H1 (cell line): ENCODE measurements at regions not wholly inside any gene's neighbourhood (a gene's known extent, or its start where the extent isn't known, plus 50 kb on each side); places are given as distances from the start of the nearest gene placed in this dataset.

ENCODE experiments used
- CTCF ChIA-PET: fragments of 300-600 bp; sonication (Branson Sonifier 250); formaldehyde crosslinking; loops from one replicate; lab custom pipeline; 2021; ENCODE audit not compliant: partially characterized antibody; lab: Charles Lee
- POLR2A ChIA-PET: fragments of 300-600 bp; sonication (Branson Sonifier 250); formaldehyde crosslinking; loops from one replicate; lab custom pipeline; 2021; ENCODE audit warnings: inconsistent platforms; ENCODE audit not compliant: partially characterized antibody; lab: Charles Lee
- DNase-seq, 2 experiments: peaks; one replicate each; pipeline versions ENCODE4 v3.0.0 to v3.0.0-alpha.2; 2010 to 2022; ENCODE audit warnings: low spot score in 2 of 2, low read depth in 1 of 2, mixed read lengths in 1 of 2
- FAIRE-seq: peaks from 2 replicates; lab custom pipeline; 2011; peaks lifted over from hg19 to GRCh38; lab: Jason Lieb, UNC
- H2AFZ ChIP-seq: 2 replicates; pipeline ENCODE4 v1.8.1; 2012; ENCODE audit warnings: low read length, inconsistent platforms
- H2AK5ac ChIP-seq: 2 replicates; pipeline ENCODE4 v1.6.1; 2013; ENCODE audit warnings: low read depth, low read length
- H2BK120ac ChIP-seq: replicated peaks from 2 replicates; pipeline ENCODE3; 2013; ENCODE audit warnings: low read depth, low read length, inconsistent platforms
- H2BK12ac ChIP-seq: 2 replicates; pipeline ENCODE4 v1.6.1; 2013; ENCODE audit warnings: low read depth, low read length
- H2BK15ac ChIP-seq: 2 replicates; pipeline ENCODE4 v1.6.1; 2013; ENCODE audit warnings: low read length
- H2BK20ac ChIP-seq: 2 replicates; pipeline ENCODE4 v1.6.1; 2013; ENCODE audit warnings: low read length
- H2BK5ac ChIP-seq: 2 replicates; pipeline ENCODE4 v1.6.1; 2013; ENCODE audit warnings: low read depth, low read length
- H3K14ac ChIP-seq: 2 replicates; pipeline ENCODE4 v1.6.1; 2013; ENCODE audit warnings: inconsistent platforms; ENCODE audit not compliant: insufficient read length
- H3K18ac ChIP-seq: 2 replicates; pipeline ENCODE4 v1.6.1; 2013; ENCODE audit warnings: low read length; ENCODE audit errors: extremely low read depth
- H3K23ac ChIP-seq: 2 replicates; pipeline ENCODE4 v1.6.1; 2013; ENCODE audit warnings: inconsistent platforms; ENCODE audit not compliant: insufficient read length
- H3K23me2 ChIP-seq: 2 replicates; pipeline ENCODE4 v1.6.1; 2013; ENCODE audit warnings: low read depth, low read length
- H3K27ac ChIP-seq: 2 replicates; pipeline ENCODE4 v1.6.1; 2011; ENCODE audit warnings: low read depth, low read length, inconsistent platforms
- H3K27me3 ChIP-seq, 4 experiments: replicated peaks in 1 of 4; 1 replicate in 1 of 4; 2 replicates in 3 of 4; pipeline versions ENCODE4 v1.6.1 to v1.8.1; 2011 to 2013; ENCODE audit warnings: low read length in 3 of 4, mild to moderate bottlenecking in 3 of 4, inconsistent platforms in 2 of 4, mixed read lengths in 2 of 4, moderate library complexity in 1 of 4; ENCODE audit not compliant: control insufficient read depth in 3 of 4, insufficient read depth in 3 of 4; ENCODE audit errors: extremely low read depth in 1 of 4
- H3K36me3 ChIP-seq, 4 experiments: 2 replicates each; pipeline versions ENCODE4 v1.6.1 to v1.8.1; 2011 to 2013; ENCODE audit warnings: mild to moderate bottlenecking in 4 of 4, low read length in 3 of 4, moderate library complexity in 2 of 4, control low read depth in 1 of 4, inconsistent platforms in 1 of 4; ENCODE audit not compliant: insufficient read depth in 4 of 4, control insufficient read depth in 2 of 4
- H3K4ac ChIP-seq: replicated peaks from 2 replicates; pipeline ENCODE3; 2013; ENCODE audit warnings: low read length, low read depth, mixed read lengths, inconsistent platforms; ENCODE audit not compliant: insufficient read length
- H3K4me1 ChIP-seq, 4 experiments: replicated peaks in 1 of 4; 1 replicate in 1 of 4; 2 replicates in 3 of 4; pipeline versions ENCODE4 v1.6.1 to v1.8.1; 2011 to 2013; ENCODE audit warnings: low read length in 3 of 4, inconsistent platforms in 2 of 4, mixed read lengths in 1 of 4; ENCODE audit not compliant: insufficient read depth in 4 of 4, control insufficient read depth in 3 of 4
- H3K4me2 ChIP-seq, 2 experiments: 2 replicates each; pipeline versions ENCODE4 v1.6.1 to v1.8.1; 2011 to 2013; ENCODE audit warnings: low read depth in 2 of 2, low read length in 2 of 2, control low read depth in 1 of 2, inconsistent platforms in 1 of 2, mild to moderate bottlenecking in 1 of 2; ENCODE audit not compliant: insufficient read depth in 1 of 2
- H3K4me3 ChIP-seq, 4 experiments: fragments of 200-600, 300-600 bp in 1 of 4; sonication (generic), shearing (Covaris generic), sonication (Bioruptor Twin) in 1 of 4; 2 replicates each; pipeline versions ENCODE4 v1.5.1 to v1.8.1; 2011 to 2016; ENCODE audit warnings: low read length in 4 of 4, low read depth in 3 of 4, control low read depth in 2 of 4, inconsistent platforms in 2 of 4, mild to moderate bottlenecking in 2 of 4, mixed read lengths in 1 of 4, moderate library complexity in 1 of 4; ENCODE audit not compliant: insufficient read depth in 2 of 4; ENCODE audit errors: extremely low read depth in 1 of 4
- H3K56ac ChIP-seq: replicated peaks from 2 replicates; pipeline ENCODE3; 2013; ENCODE audit warnings: low read depth, mild to moderate bottlenecking, mixed read lengths, low read length, inconsistent platforms; ENCODE audit not compliant: insufficient read length
- H3K79me1 ChIP-seq: 2 replicates; pipeline ENCODE4 v1.6.1; 2013; ENCODE audit warnings: low read depth, low read length, control low read depth
- H3K79me2 ChIP-seq, 2 experiments: 2 replicates each; pipeline versions ENCODE4 v1.6.1 to v1.8.1; 2012 to 2013; ENCODE audit warnings: low read length in 2 of 2, mild to moderate bottlenecking in 2 of 2, inconsistent platforms in 1 of 2; ENCODE audit not compliant: insufficient read depth in 2 of 2, control insufficient read depth in 1 of 2
- H3K9ac ChIP-seq, 4 experiments: replicated peaks in 1 of 4; 1 replicate in 1 of 4; 2 replicates in 3 of 4; pipeline versions ENCODE4 v1.6.1 to v1.8.1; 2011 to 2013; ENCODE audit warnings: low read depth in 3 of 4, low read length in 3 of 4, control low read depth in 2 of 4, mild to moderate bottlenecking in 2 of 4, moderate library complexity in 2 of 4, inconsistent platforms in 1 of 4; ENCODE audit errors: extremely low read depth in 1 of 4
- H3K9me3 ChIP-seq, 2 experiments: 2 replicates each; pipeline versions ENCODE4 v1.6.1 to v1.8.1; 2012 to 2013; ENCODE audit warnings: mild to moderate bottlenecking in 2 of 2, moderate library complexity in 2 of 2, control low read depth in 1 of 2, inconsistent platforms in 1 of 2, low read depth in 1 of 2, low read length in 1 of 2, mixed read lengths in 1 of 2; ENCODE audit not compliant: insufficient read depth in 2 of 2
- H4K20me1 ChIP-seq, 2 experiments: replicated peaks in 1 of 2; 2 replicates each; pipeline versions ENCODE3 to v1.8.1; 2011 to 2013; ENCODE audit warnings: inconsistent platforms in 2 of 2, low read length in 2 of 2, mild to moderate bottlenecking in 1 of 2; ENCODE audit not compliant: insufficient read depth in 2 of 2, control insufficient read depth in 1 of 2
- H4K5ac ChIP-seq: 2 replicates; pipeline ENCODE4 v1.6.1; 2013; ENCODE audit warnings: low read length, low read depth, mixed read lengths, inconsistent platforms; ENCODE audit not compliant: insufficient read length
- H4K8ac ChIP-seq: 2 replicates; pipeline ENCODE4 v1.8.0; 2013; ENCODE audit warnings: mild to moderate bottlenecking, moderate library complexity, low read length, inconsistent platforms; ENCODE audit not compliant: insufficient read depth; ENCODE audit errors: extremely low read depth
- H4K91ac ChIP-seq: replicated peaks from 2 replicates; pipeline ENCODE3; 2013; ENCODE audit warnings: low read length, mixed read lengths, inconsistent platforms; ENCODE audit not compliant: insufficient read length
- ASH2L ChIP-seq: fragments of 200-600, 300-600 bp; sonication (generic); IDR thresholded peaks from one replicate; pipeline ENCODE4 v1.7.1; 2017; ENCODE audit warnings: low read length
- CBX8 ChIP-seq: fragments of 300-800, 300-1000 bp; sonication (generic); IDR thresholded peaks from 2 replicates; pipeline ENCODE4 v1.7.1; 2016; ENCODE audit warnings: low read depth, low read length, borderline replicate concordance
- CREB1 ChIP-seq: IDR thresholded peaks from 2 replicates; pipeline ENCODE4 v1.6.1; 2012; ENCODE audit warnings: inconsistent platforms
- CTBP2 ChIP-seq: IDR thresholded peaks from 2 replicates; pipeline ENCODE4 v1.7.0; 2011; ENCODE audit warnings: borderline replicate concordance, mild to moderate bottlenecking, moderate library complexity, mixed read lengths, low read length; ENCODE audit not compliant: insufficient read depth, insufficient read length
- EGR1 ChIP-seq: IDR thresholded peaks from 2 replicates; pipeline ENCODE4 v1.6.1; 2011; ENCODE audit warnings: low read depth, low read length, borderline replicate concordance
- EP300 ChIP-seq, 2 experiments: IDR thresholded peaks; 1 replicate in 1 of 2; 2 replicates in 1 of 2; pipeline ENCODE4 v1.6.1; 2011 to 2012; ENCODE audit warnings: low read depth in 2 of 2, low read length in 2 of 2, mild to moderate bottlenecking in 2 of 2, borderline replicate concordance in 1 of 2, inconsistent platforms in 1 of 2, moderate library complexity in 1 of 2
- HDAC6 ChIP-seq: IDR thresholded peaks from one replicate; pipeline ENCODE4 v1.7.1; 2012; ENCODE audit warnings: low read depth, mild to moderate bottlenecking, inconsistent platforms, low read length, moderate library complexity
- JUN ChIP-seq: IDR thresholded peaks from 2 replicates; pipeline ENCODE4 v1.6.1; 2011; ENCODE audit warnings: low read depth, mild to moderate bottlenecking, improper control_type of control experiment, low read length
- SIN3A ChIP-seq, 2 experiments: IDR thresholded peaks in 1 of 2; conservative IDR thresholded peaks in 1 of 2; 2 replicates each; pipeline ENCODE4 v1.6.1; 2011 to 2012; ENCODE audit warnings: low read length in 2 of 2, improper control_type of control experiment in 1 of 2, low read depth in 1 of 2, mild to moderate bottlenecking in 1 of 2
- SUZ12 ChIP-seq: fragments of 200-600 bp; sonication (generic); IDR thresholded peaks from 2 replicates; pipeline ENCODE4 v1.6.1; 2012; ENCODE audit warnings: mild to moderate bottlenecking, inconsistent platforms, low read length, moderate library complexity, mixed read lengths
- TBP ChIP-seq: IDR thresholded peaks from 2 replicates; pipeline ENCODE4 v1.6.1; 2011; ENCODE audit warnings: low read depth, low read length, improper control_type of control experiment
- TCF12 ChIP-seq: IDR thresholded peaks from 2 replicates; pipeline ENCODE4 v1.6.1; 2011; ENCODE audit warnings: low read depth, mild to moderate bottlenecking, low read length
- WGBS, 2 experiments: shearing (Covaris generic) in 1 of 2; methylation state at CpG; one replicate each; pipeline versions ENCODE4 v1.1.6 to v1.1.7; 2013 to 2015; ENCODE audit warnings: low lambda C conversion rate in 2 of 2, mixed read lengths in 2 of 2, inconsistent platforms in 1 of 2, low coverage in 1 of 2, missing lambda C conversion rate in 1 of 2; ENCODE audit not compliant: insufficient replicate concordance in 2 of 2, insufficient coverage in 1 of 2, insufficient read length in 1 of 2; ENCODE audit errors: extremely low coverage in 1 of 2, missing lambda C conversion rate in 1 of 2; 5-methylcytosine and 5-hydroxymethylcytosine counted together

DNA sequence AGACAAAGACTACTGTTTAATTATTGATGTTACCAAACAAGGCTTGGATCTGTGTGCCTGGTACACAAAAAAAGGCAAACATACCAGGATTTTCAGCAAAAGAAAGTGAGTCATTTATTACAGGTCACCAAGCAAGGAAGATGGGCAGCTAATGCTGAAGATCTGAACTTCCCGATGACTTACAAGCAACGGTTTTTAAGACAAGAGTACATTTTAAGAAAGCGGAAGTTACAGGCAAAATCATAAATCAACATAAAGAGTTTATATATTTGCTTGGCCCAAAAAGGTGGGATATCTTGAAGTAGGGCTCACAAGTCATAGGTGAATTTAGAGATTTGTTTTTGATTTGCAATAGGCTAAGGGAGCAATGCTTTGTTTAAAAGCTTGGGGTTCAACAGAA, 125.4 kb upstream of the SPATA16 start:
- no peak overlapping the region for H3K4me3 ChIP-seq
- H3K9ac ChIP-seq = no peak overlapping the region
- no peak overlapping the region for H3K4ac ChIP-seq
- no peak for DNase-seq
- no peak overlapping the region for H3K27ac ChIP-seq
- H3K4me2 ChIP-seq = no peak overlapping the region
- peaks cover 0 to 3% (median under 1%) of the 10 kb centered on the region in 4 experiments; a peak in 1 of 7 replicates for H3K4me1 ChIP-seq
- H3K23me2 ChIP-seq = no peaks in the 10 kb centered on the region
- no peaks in the 10 kb centered on the region for H3K27me3 ChIP-seq
- H2BK15ac ChIP-seq = no peak overlapping the region
- no peaks in the 10 kb centered on the region for H3K79me1 ChIP-seq
- no peak overlapping the region for H2AFZ ChIP-seq
- H3K9me3 ChIP-seq = no peaks in the 10 kb centered on the region
- no peak overlapping the region for H2AK5ac ChIP-seq
- WGBS, 2 experiments = 98% methylated on average over 3 of the region's 3 CpGs; no CpG with 5 or more reads in 1 of the 2 experiments
- TF ChIP-seq ASH2L (no peak), TBP (no peak), JUN (no peak), CREB1 (no peak), SIN3A (conservative IDR thresholded peaks at IDR 0.05 in 1 of 2, IDR thresholded peaks at IDR 0.05 in 1 of 2; ENCODE audit: low read depth in 1 of 2, low read length in 2 of 2) (no peak), CTBP2 (no peak), CBX8 (no peak), EP300 (IDR thresholded peaks at IDR 0.05; ENCODE audit: borderline replicate concordance in 1 of 2, low read depth in 2 of 2, low read length in 2 of 2) (no peak), SUZ12 (no peak), HDAC6 (no peak), EGR1 (no peak), TCF12 (no peak)
- no peak for FAIRE-seq
- no peak overlapping the region for H2BK5ac ChIP-seq
- no peak overlapping the region for H4K5ac ChIP-seq
- H3K79me2 ChIP-seq = no peaks in the 10 kb centered on the region
- no peak overlapping the region for H2BK120ac ChIP-seq
- H4K8ac ChIP-seq = no peak overlapping the region
- no peak overlapping the region for H2BK12ac ChIP-seq
- H3K14ac ChIP-seq = no peak overlapping the region
- H4K20me1 ChIP-seq = no peaks in the 10 kb centered on the region
- no peak overlapping the region for H3K18ac ChIP-seq
- ChIA-PET CTCF (no interaction called here), POLR2A (interaction anchor here (0.5 kb wide), 1 partner anchor 286 kb away, joined by 3 read pairs; no protein-coding TSS in a partner anchor)
- H2BK20ac ChIP-seq = no peak overlapping the region
- no peak overlapping the region for H3K23ac ChIP-seq
- no peak overlapping the region for H3K56ac ChIP-seq
- no peaks in the 10 kb centered on the region for H3K36me3 ChIP-seq
- no peak overlapping the region for H4K91ac ChIP-seq
